SK-N-MC (cell line): ENCODE measurements at regions not wholly inside any gene's neighbourhood (a gene's known extent, or its start where the extent isn't known, plus 50 kb on each side); places are given as distances from the start of the nearest gene placed in this dataset.

Experiments used
- EZH2 ChIP-seq: fragments of 200-600 bp; sonication (generic); IDR thresholded peaks from one replicate; pipeline ENCODE4 v1.6.1; 2017; ENCODE audit warnings: antibody characterized with exemption
- POLR2AphosphoS5 ChIP-seq: IDR thresholded peaks from 2 replicates; pipeline ENCODE4 v1.6.1; 2012; ENCODE audit warnings: mild to moderate bottlenecking, low read depth, low read length, borderline replicate concordance

- TF ChIP-seq POLR2AphosphoS5: no peak
- no peak for TF ChIP-seq EZH2
Observed at GRCh38 chr1:98005326-98006010, 84.6 kb upstream of the DPYD start.
